HUDEP-2 (cell line): ENCODE measurements at regions not wholly inside any gene's neighbourhood (a gene's known extent, or its start where the extent isn't known, plus 50 kb on each side); places are given as distances from the start of the nearest gene placed in this dataset.

Source experiments
- DNase-seq, 76 experiments: peaks; one replicate each; lab custom pipeline; 2025; ENCODE audit not compliant: unreplicated experiment in 76 of 76; lab: John Stamatoyannopoulos, UW

GRCh38 chr2:42913280-42913878, 121.0 kb upstream of the HAAO start:
- peak in 28 of 76 experiments; percentile 22 to 75 (median 44) for DNase-seq

GRCh38 chr2:42910645-42911405, 118.4 kb upstream of the HAAO start:
- no peak for DNase-seq

- no peak for DNase-seq
These were observed 117.6 kb upstream of the HAAO start for GRCh38 chr2:42909966-42910365.

- no peak for DNase-seq
These were observed 116.3 kb upstream of the HAAO start for GRCh38 chr2:42908518-42909200.

- no peak for DNase-seq
These were observed 115.5 kb upstream of the HAAO start for GRCh38 chr2:42907835-42908234.

GRCh38 chr2:42906557-42907411, 114.4 kb upstream of the HAAO start:
- DNase-seq = peak in 4 of 76 experiments; percentile 5 to 26 (median 19)

- DNase-seq = no peak
These were observed 113.8 kb upstream of the HAAO start for GRCh38 chr2:42906111-42906556.

- no peak for DNase-seq
These were observed 113.1 kb upstream of the HAAO start for GRCh38 chr2:42905341-42906110.

GRCh38 chr2:42904576-42904876, 112.1 kb upstream of the HAAO start:
- DNase-seq = no peak

GRCh38 chr2:42903821-42904575, 111.6 kb upstream of the HAAO start:
- no peak for DNase-seq

GRCh38 chr2:42902939-42903709, 110.7 kb upstream of the HAAO start:
- no peak for DNase-seq

GRCh38 chr2:42901076-42901640, 108.8 kb upstream of the HAAO start:
- DNase-seq = no peak

GRCh38 chr2:42900289-42900891, 108.0 kb upstream of the HAAO start:
- no peak for DNase-seq

- no peak for DNase-seq
These were observed 105.0 kb upstream of the HAAO start for GRCh38 chr2:42897358-42897757.

- DNase-seq = no peak
These were observed 103.4 kb upstream of the HAAO start for GRCh38 chr2:42895791-42896135.

- DNase-seq = no peak
These were observed 102.9 kb upstream of the HAAO start for GRCh38 chr2:42895134-42895790.

GRCh38 chr2:42893047-42893758, 100.8 kb upstream of the HAAO start:
- no peak for DNase-seq
